Neural progenitor cell (in vitro differentiated cells): ENCODE measurements at regions not wholly inside any gene's neighbourhood (a gene's known extent, or its start where the extent isn't known, plus 50 kb on each side); places are given as distances from the start of the nearest gene placed in this dataset.

Experiments used
- EZH2 ChIP-seq: fragments of 200-600 bp; sonication (generic); IDR thresholded peaks from 2 replicates; pipeline ENCODE4 v1.6.1; 2017; ENCODE audit warnings: antibody characterized with exemption, mild to moderate bottlenecking, moderate library complexity
- EZH2phosphoT487 ChIP-seq: fragments of 200-600 bp; sonication (generic); IDR thresholded peaks from 2 replicates; pipeline ENCODE4 v1.6.1; 2017; ENCODE audit warnings: antibody characterized with exemption
- TF ChIP-seq, protein P1 (sequence below): fragments of 200-600 bp; sonication (generic); IDR thresholded peaks from 2 replicates; pipeline ENCODE4 v1.5.1; 2017; ENCODE audit warnings: antibody characterized with exemption, mild to moderate bottlenecking

DNA sequence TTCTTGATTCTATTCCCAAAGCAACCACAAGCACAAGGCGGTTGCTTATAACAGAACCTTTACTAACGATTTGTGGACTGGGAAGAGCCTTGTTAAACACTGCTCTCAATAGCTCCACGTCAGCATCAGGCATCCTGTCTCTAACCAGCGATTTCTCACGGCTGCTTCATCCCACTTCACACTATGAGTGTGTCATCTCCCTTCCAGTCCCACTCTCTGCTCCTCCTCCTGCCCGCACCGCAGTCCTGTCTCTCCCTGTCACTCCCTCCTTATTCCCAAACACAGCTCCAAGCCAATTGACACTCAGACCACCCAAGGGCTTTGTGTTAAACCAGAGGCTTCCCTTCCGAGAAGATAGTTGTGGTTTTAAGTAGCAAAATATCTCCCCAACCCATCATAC, 94.8 kb downstream of the ABHD5 start:
- TF ChIP-seq EZH2: no peak
- TF ChIP-seq, protein P1, sequence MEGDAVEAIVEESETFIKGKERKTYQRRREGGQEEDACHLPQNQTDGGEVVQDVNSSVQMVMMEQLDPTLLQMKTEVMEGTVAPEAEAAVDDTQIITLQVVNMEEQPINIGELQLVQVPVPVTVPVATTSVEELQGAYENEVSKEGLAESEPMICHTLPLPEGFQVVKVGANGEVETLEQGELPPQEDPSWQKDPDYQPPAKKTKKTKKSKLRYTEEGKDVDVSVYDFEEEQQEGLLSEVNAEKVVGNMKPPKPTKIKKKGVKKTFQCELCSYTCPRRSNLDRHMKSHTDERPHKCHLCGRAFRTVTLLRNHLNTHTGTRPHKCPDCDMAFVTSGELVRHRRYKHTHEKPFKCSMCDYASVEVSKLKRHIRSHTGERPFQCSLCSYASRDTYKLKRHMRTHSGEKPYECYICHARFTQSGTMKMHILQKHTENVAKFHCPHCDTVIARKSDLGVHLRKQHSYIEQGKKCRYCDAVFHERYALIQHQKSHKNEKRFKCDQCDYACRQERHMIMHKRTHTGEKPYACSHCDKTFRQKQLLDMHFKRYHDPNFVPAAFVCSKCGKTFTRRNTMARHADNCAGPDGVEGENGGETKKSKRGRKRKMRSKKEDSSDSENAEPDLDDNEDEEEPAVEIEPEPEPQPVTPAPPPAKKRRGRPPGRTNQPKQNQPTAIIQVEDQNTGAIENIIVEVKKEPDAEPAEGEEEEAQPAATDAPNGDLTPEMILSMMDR: no peak
- no peak for TF ChIP-seq EZH2phosphoT487
